ENCODE measurements at regions not wholly inside any gene's neighbourhood (a gene's known extent, or its start where the extent isn't known, plus 50 kb on each side); places are given as distances from the start of the nearest gene placed in this dataset.

DNA sequence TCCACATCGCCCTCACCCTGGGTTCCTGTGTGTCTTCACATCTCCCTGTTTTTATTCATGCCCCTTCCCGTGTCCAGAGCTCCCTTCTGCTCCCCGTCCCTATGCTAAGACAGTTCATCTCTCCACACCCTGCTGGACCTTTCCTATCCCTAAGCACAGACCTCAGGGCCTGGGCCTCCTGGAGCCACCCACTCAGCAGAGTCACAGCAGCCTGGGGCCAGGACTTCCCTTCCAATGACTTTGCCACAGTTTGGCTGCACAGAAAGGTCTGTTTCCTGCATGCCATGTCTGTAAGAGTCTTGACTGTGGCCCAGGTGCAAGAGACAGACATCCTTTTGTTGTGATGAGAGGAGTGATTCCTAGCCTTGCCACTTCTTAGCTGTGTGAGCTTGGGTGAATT is 470.7 kb downstream of the TSHZ3 start:
- DNase-seq (ENCODE audit: low spot score), result no peak
- no peak for TF ChIP-seq CTCF (IDR thresholded peaks at IDR 0.05; ENCODE audit: extremely low read depth, missing control alignments)

GRCh38 chr19:30877661-30878113 is 471.5 kb downstream of the TSHZ3 start:
- TF ChIP-seq CTCF (IDR thresholded peaks at IDR 0.05; ENCODE audit: extremely low read depth, missing control alignments), result no peak
- no peak for DNase-seq (ENCODE audit: low spot score)

DNA sequence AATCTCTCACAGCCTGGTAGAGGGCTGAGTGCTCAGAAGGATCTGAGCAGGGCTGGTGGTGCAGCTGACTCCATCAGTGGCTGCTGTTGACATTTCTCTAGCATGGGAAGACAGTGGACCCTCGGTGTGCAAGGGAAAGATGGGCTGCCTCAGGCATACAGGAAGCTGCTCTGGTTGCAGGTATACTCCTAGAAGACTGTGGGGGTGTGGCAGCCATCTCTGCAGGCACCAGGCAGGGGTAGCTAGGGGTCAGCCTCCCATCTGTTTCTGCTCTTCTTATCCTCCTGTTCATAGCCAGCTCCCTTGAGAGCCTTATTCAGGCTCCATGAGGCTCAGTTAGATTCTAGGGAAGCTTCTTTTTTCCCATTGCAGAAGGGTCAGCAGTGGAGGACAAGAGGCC is 475.5 kb downstream of the TSHZ3 start:
- no peak for DNase-seq (ENCODE audit: low spot score)
- no peak for TF ChIP-seq CTCF (IDR thresholded peaks at IDR 0.05; ENCODE audit: extremely low read depth, missing control alignments)

GRCh38 chr19:30873003-30873402 is 476.2 kb downstream of the TSHZ3 start:
- no peak for DNase-seq (ENCODE audit: low spot score)
- TF ChIP-seq CTCF (IDR thresholded peaks at IDR 0.05; ENCODE audit: extremely low read depth, missing control alignments), result no peak

- TF ChIP-seq CTCF (IDR thresholded peaks at IDR 0.05; ENCODE audit: extremely low read depth, missing control alignments), result no peak
- DNase-seq (ENCODE audit: low spot score), result no peak
These were observed 477.3 kb downstream of the TSHZ3 start for GRCh38 chr19:30871979-30872378.

- no peak for DNase-seq (ENCODE audit: low spot score)
- no peak for TF ChIP-seq CTCF (IDR thresholded peaks at IDR 0.05; ENCODE audit: extremely low read depth, missing control alignments)
These were observed 478.4 kb downstream of the TSHZ3 start for GRCh38 chr19:30870876-30871275.

DNA sequence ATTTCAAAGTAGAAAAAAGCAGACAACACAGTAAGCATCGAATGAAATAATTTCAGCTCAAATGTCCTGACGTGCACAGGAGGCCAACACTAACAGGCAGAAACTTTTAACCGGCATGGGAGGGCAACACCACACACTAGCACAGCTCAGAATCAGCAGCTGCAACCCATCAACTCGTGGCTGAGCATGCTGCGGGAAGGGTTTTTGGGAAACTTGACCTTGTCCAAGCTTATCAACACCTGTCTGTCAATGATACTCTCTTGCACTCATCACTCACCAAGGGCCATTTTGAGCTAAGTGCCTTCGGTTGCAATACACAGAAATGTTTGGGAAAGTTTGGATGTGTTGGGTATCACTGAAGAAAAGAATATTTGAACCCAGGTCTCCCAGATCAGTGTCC is 483.7 kb downstream of the TSHZ3 start:
- TF ChIP-seq CTCF (IDR thresholded peaks at IDR 0.05; ENCODE audit: extremely low read depth, missing control alignments), result no peak
- DNase-seq (ENCODE audit: low spot score), result no peak
